H9 (cell line): ENCODE measurements at regions not wholly inside any gene's neighbourhood (a gene's known extent, or its start where the extent isn't known, plus 50 kb on each side); places are given as distances from the start of the nearest gene placed in this dataset.

Source experiments
- DNase-seq: peaks from one replicate; pipeline ENCODE4 v3.0.0-alpha.2; 2017
- H2AFZ ChIP-seq: one replicate; pipeline ENCODE4 v1.6.1; 2013; ENCODE audit warnings: mild to moderate bottlenecking, low read length, control low read depth, moderate library complexity
- H2AK5ac ChIP-seq: 2 replicates; pipeline ENCODE4 v1.6.1; 2013; ENCODE audit warnings: low read length, control low read depth, mixed read lengths; ENCODE audit not compliant: insufficient read length
- H2BK120ac ChIP-seq: one replicate; pipeline ENCODE4 v1.6.1; 2013; ENCODE audit warnings: low read depth, mild to moderate bottlenecking, low read length, control low read depth, inconsistent platforms; ENCODE audit not compliant: poor library complexity, severe bottlenecking
- H2BK12ac ChIP-seq: 2 replicates; pipeline ENCODE4 v1.6.1; 2013; ENCODE audit warnings: low read length, control low read depth, mixed read lengths, low read depth; ENCODE audit not compliant: insufficient read length
- H2BK15ac ChIP-seq: 2 replicates; pipeline ENCODE4 v1.6.1; 2013; ENCODE audit warnings: low read depth, low read length, control low read depth
- H2BK20ac ChIP-seq: one replicate; pipeline ENCODE4 v1.6.1; 2013; ENCODE audit warnings: low read depth, mild to moderate bottlenecking, low read length, control low read depth, inconsistent platforms; ENCODE audit not compliant: poor library complexity, severe bottlenecking
- H2BK5ac ChIP-seq: 2 replicates; pipeline ENCODE4 v1.6.1; 2013; ENCODE audit warnings: low read length, control low read depth, mixed read lengths; ENCODE audit not compliant: insufficient read length
- H3K14ac ChIP-seq: 2 replicates; pipeline ENCODE4 v1.6.1; 2013; ENCODE audit warnings: low read length, control low read depth; ENCODE audit not compliant: insufficient read depth
- H3K18ac ChIP-seq: 2 replicates; pipeline ENCODE4 v1.6.1; 2013; ENCODE audit warnings: low read depth, mild to moderate bottlenecking, mixed read lengths, low read length, control low read depth; ENCODE audit not compliant: insufficient read length
- H3K23ac ChIP-seq: 2 replicates; pipeline ENCODE4 v1.6.1; 2013; ENCODE audit warnings: low read length, control low read depth, mixed read lengths, low read depth; ENCODE audit not compliant: insufficient read length
- H3K23me2 ChIP-seq: 2 replicates; pipeline ENCODE4 v1.6.1; 2013; ENCODE audit warnings: low read depth, mild to moderate bottlenecking, mixed read lengths, low read length, control low read depth; ENCODE audit not compliant: insufficient read length, poor library complexity, severe bottlenecking
- H3K27ac ChIP-seq: 2 replicates; pipeline ENCODE4 v1.5.1; 2013; ENCODE audit warnings: low read length, control low read depth, mixed read lengths, low read depth; ENCODE audit not compliant: insufficient read length
- H3K27me3 ChIP-seq: 2 replicates; pipeline ENCODE4 v1.6.1; 2013; ENCODE audit warnings: low read length, control low read depth, inconsistent platforms; ENCODE audit not compliant: insufficient read depth
- H3K4ac ChIP-seq: 2 replicates; pipeline ENCODE4 v1.6.1; 2013; ENCODE audit warnings: low read depth, mild to moderate bottlenecking, control low read depth, inconsistent platforms, low read length, moderate library complexity
- H3K4me1 ChIP-seq: 2 replicates; pipeline ENCODE4 v1.6.1; 2013; ENCODE audit warnings: low read length, control low read depth, inconsistent platforms; ENCODE audit not compliant: insufficient read depth
- H3K4me2 ChIP-seq: 2 replicates; pipeline ENCODE4 v1.6.1; 2013; ENCODE audit warnings: low read length, control low read depth, mixed read lengths; ENCODE audit not compliant: insufficient read length, insufficient read depth
- H3K56ac ChIP-seq: 2 replicates; pipeline ENCODE4 v1.6.1; 2013; ENCODE audit warnings: low read depth, mild to moderate bottlenecking, mixed read lengths, low read length, control low read depth; ENCODE audit not compliant: insufficient read length
- H3K79me1 ChIP-seq: 2 replicates; pipeline ENCODE4 v1.6.1; 2013; ENCODE audit warnings: low read depth, mild to moderate bottlenecking, moderate library complexity, low read length, control low read depth, inconsistent platforms; ENCODE audit not compliant: insufficient read depth, poor library complexity, severe bottlenecking
- H3K79me2 ChIP-seq: 2 replicates; pipeline ENCODE4 v1.6.1; 2013; ENCODE audit warnings: low read length, control low read depth, inconsistent platforms; ENCODE audit not compliant: insufficient read depth
- H3K9ac ChIP-seq: 2 replicates; pipeline ENCODE4 v1.6.1; 2013; ENCODE audit warnings: low read length, control low read depth, mixed read lengths; ENCODE audit not compliant: insufficient read length; ENCODE audit errors: extremely low read depth
- H3K9me3 ChIP-seq: one replicate; pipeline ENCODE4 v1.6.1; 2013; ENCODE audit warnings: low read depth, low read length, inconsistent platforms; ENCODE audit not compliant: control insufficient read depth
- H3T11ph ChIP-seq: one replicate; pipeline ENCODE4 v1.6.1; 2013; ENCODE audit warnings: mild to moderate bottlenecking, low read length, control low read depth, inconsistent platforms
- H4K20me1 ChIP-seq: one replicate; pipeline ENCODE4 v1.6.1; 2013; ENCODE audit not compliant: control insufficient read depth, insufficient read length, insufficient read depth
- H4K5ac ChIP-seq: 2 replicates; pipeline ENCODE4 v1.6.1; 2013; ENCODE audit warnings: low read depth, mild to moderate bottlenecking, mixed read lengths, low read length, control low read depth; ENCODE audit not compliant: insufficient read length
- H4K8ac ChIP-seq: replicated peaks from 2 replicates; pipeline ENCODE4 v1.6.1; 2013; ENCODE audit warnings: low read length, control low read depth, mixed read lengths, low read depth; ENCODE audit not compliant: insufficient read length
- H4K91ac ChIP-seq: 2 replicates; pipeline ENCODE4 v1.6.1; 2013; ENCODE audit warnings: low read depth, mild to moderate bottlenecking, moderate library complexity, mixed read lengths, low read length, control low read depth; ENCODE audit not compliant: insufficient read length
- H3K27ac Mint-ChIP-seq, 3 experiments: 2 replicates in 2 of 3; 3 replicates in 1 of 3; pipeline ENCODE4 v1.8.0; 2020 to 2021; ENCODE audit warnings: mixed read lengths in 3 of 3, mild to moderate bottlenecking in 1 of 3, moderate library complexity in 1 of 3
- H3K27me3 Mint-ChIP-seq: 2 replicates; pipeline ENCODE4 v1.8.0; 2021; ENCODE audit warnings: low read depth, mild to moderate bottlenecking, moderate library complexity, mixed read lengths
- H3K36me3 Mint-ChIP-seq, 3 experiments: 2 replicates in 2 of 3; 3 replicates in 1 of 3; pipeline ENCODE4 v1.8.0; 2020 to 2021; ENCODE audit warnings: low read depth in 3 of 3, mixed read lengths in 3 of 3; ENCODE audit not compliant: insufficient read depth in 1 of 3
- H3K4me1 Mint-ChIP-seq, 2 experiments: 2 replicates each; pipeline ENCODE4 v1.8.0; 2020; ENCODE audit warnings: mixed read lengths in 2 of 2
- H3K4me3 Mint-ChIP-seq, 2 experiments: 2 replicates in 1 of 2; 3 replicates in 1 of 2; pipeline ENCODE4 v1.8.0; 2020 to 2021; ENCODE audit warnings: mild to moderate bottlenecking in 2 of 2, mixed read lengths in 2 of 2, moderate library complexity in 1 of 2
- H3K9me3 Mint-ChIP-seq, 2 experiments: 2 replicates in 1 of 2; 3 replicates in 1 of 2; pipeline ENCODE4 v1.8.0; 2020; ENCODE audit warnings: mild to moderate bottlenecking in 2 of 2, mixed read lengths in 2 of 2, moderate library complexity in 1 of 2
- WGBS: extraction: QIAGEN DNeasy Blood & Tissue Kit; methylation state at CpG from one replicate; pipeline ENCODE4 v1.1.7; 2013; ENCODE audit warnings: missing lambda C conversion rate, low lambda C conversion rate, mixed read lengths; ENCODE audit not compliant: insufficient read length; ENCODE audit errors: extremely low coverage; 5-methylcytosine and 5-hydroxymethylcytosine counted together
- TF ChIP-seq, protein P1 (sequence below): fragments of 200-600 bp; sonication (generic); conservative IDR thresholded peaks from 3 replicates; pipeline ENCODE4 v1.8.0; 2021; ENCODE audit warnings: antibody characterized with exemption, mild to moderate bottlenecking

DNA sequence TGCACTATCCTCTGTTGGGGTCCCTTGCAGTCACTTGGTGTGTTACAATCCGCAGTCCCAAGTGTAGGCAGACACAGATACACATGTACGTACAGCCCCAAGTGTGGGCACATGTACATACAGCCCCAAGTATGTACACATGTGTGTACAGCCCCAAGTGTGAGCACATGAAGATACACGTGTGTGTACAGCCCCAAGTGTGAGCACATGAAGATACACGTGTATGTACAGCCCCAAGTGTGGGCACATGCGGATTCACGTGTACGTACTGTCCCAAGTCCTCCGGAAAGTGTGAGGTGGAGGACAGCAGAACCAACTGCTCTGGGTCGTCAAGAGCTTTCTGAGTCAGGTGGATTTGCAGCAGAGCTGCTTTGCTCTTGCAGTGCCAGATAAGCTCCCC, 440.0 kb downstream of the ZNF516 start:
- H4K5ac ChIP-seq, result no peak overlapping the region
- no peak overlapping the region for H3K56ac ChIP-seq
- H3K27ac ChIP-seq, result no peak overlapping the region
- no peaks in the 10 kb centered on the region for H3K79me1 ChIP-seq
- no peak overlapping the region for H2BK15ac ChIP-seq
- H3K23me2 ChIP-seq, result no peaks in the 10 kb centered on the region
- no peak overlapping the region for H3K14ac ChIP-seq
- H3K36me3 Mint-ChIP-seq, result no peaks in the 10 kb centered on the region
- no peak for DNase-seq
- H3K4me1 ChIP-seq, result no peaks in the 10 kb centered on the region
- H3K9ac ChIP-seq, result no peak overlapping the region
- H3K4me1 Mint-ChIP-seq, result peaks cover 11 to 12% of the 10 kb centered on the region in 2 experiments; a peak in 3 of 4 replicates
- no CpG with 5 or more reads among the region's 9 CpGs for WGBS
- no peak overlapping the region for H4K91ac ChIP-seq
- no peaks in the 10 kb centered on the region for H4K20me1 ChIP-seq
- H3K18ac ChIP-seq, result no peak overlapping the region
- no peak overlapping the region for H2BK12ac ChIP-seq
- no peak overlapping the region for H2BK120ac ChIP-seq
- no peak overlapping the region for H3K27ac Mint-ChIP-seq
- H3K27me3 Mint-ChIP-seq, result no peaks in the 10 kb centered on the region; the same call in 1 of the 2 replicates
- no peak overlapping the region for H4K8ac ChIP-seq
- no peak overlapping the region for H3K4me2 ChIP-seq
- no peak overlapping the region for H3K23ac ChIP-seq
- no peak overlapping the region for H3K4me3 Mint-ChIP-seq
- no peak overlapping the region for H3T11ph ChIP-seq
- no peak overlapping the region for H2AK5ac ChIP-seq
- H2BK5ac ChIP-seq, result no peak overlapping the region
- no peaks in the 10 kb centered on the region for H3K79me2 ChIP-seq
- H2BK20ac ChIP-seq, result no peak overlapping the region
- no peak overlapping the region for H3K4ac ChIP-seq
- no peaks in the 10 kb centered on the region; a peak in 1 of 5 replicates for H3K9me3 Mint-ChIP-seq
- no peaks in the 10 kb centered on the region for H3K9me3 ChIP-seq
- H2AFZ ChIP-seq, result no peak overlapping the region
- no peaks in the 10 kb centered on the region for H3K27me3 ChIP-seq
- TF ChIP-seq, protein P1, sequence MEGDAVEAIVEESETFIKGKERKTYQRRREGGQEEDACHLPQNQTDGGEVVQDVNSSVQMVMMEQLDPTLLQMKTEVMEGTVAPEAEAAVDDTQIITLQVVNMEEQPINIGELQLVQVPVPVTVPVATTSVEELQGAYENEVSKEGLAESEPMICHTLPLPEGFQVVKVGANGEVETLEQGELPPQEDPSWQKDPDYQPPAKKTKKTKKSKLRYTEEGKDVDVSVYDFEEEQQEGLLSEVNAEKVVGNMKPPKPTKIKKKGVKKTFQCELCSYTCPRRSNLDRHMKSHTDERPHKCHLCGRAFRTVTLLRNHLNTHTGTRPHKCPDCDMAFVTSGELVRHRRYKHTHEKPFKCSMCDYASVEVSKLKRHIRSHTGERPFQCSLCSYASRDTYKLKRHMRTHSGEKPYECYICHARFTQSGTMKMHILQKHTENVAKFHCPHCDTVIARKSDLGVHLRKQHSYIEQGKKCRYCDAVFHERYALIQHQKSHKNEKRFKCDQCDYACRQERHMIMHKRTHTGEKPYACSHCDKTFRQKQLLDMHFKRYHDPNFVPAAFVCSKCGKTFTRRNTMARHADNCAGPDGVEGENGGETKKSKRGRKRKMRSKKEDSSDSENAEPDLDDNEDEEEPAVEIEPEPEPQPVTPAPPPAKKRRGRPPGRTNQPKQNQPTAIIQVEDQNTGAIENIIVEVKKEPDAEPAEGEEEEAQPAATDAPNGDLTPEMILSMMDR, result no peak
